ENCODE measurements at regions not wholly inside any gene's neighbourhood (a gene's known extent, or its start where the extent isn't known, plus 50 kb on each side); places are given as distances from the start of the nearest gene placed in this dataset.

DNA sequence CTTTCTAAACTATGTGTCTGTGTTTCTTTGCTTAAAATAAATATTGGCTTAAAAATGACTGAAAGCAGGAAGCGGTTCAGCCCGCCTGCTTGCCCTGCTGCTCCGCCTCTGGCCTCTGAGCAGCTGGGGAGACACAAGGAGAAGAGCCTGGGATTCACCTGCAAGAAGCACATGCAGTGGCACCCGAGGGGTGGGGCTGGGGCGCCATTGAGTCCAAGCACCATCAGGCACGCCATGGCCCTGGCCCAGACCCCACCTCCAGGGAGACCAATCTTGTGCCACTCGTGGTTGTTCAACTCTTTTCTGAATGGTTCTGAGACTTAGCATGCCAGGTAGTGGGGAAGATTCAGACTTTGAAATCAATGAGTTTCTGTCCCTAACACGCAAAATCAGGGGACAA is 495.5 kb upstream of the MYT1L start:
- FAIRE-seq, result no peak
- H3K36me3 ChIP-seq (ENCODE audit: control insufficient read depth, insufficient read depth, low read length), result no peaks in the 10 kb centered on the region

More for the DNA sequence above, 495.5 kb upstream of the MYT1L start:
- Histone ChIP-seq H3K79me2 (ENCODE audit: control insufficient read depth, insufficient read depth, low read length) (no peaks in the 10 kb centered on the region), H3K27ac (ENCODE audit: extremely low read depth, low read depth, low read length) (no peak overlapping the region), H2AFZ (ENCODE audit: low read depth, low read length) (no peak overlapping the region), H3K4me2 (ENCODE audit: insufficient read depth, low read length) (no peak overlapping the region), H3K4me1 (replicated peaks in 1 of 2; ENCODE audit: control insufficient read depth in 2 of 2, insufficient read depth in 2 of 2, low read length in 2 of 2) (no peaks in the 10 kb centered on the region), H3K9me1 (ENCODE audit: control insufficient read depth, insufficient read depth, low read length) (no peaks in the 10 kb centered on the region), H4K20me1 (replicated peaks; ENCODE audit: control insufficient read depth, insufficient read depth, low read length) (no peaks in the 10 kb centered on the region), H3K27me3 (ENCODE audit: control insufficient read depth in 2 of 2, insufficient read depth in 2 of 2, low read length in 2 of 2) (peaks cover 0 to 41% of the 10 kb centered on the region in 2 experiments; a peak in 2 of 5 replicates), H3K9me3 (replicated peaks; ENCODE audit: control insufficient read depth, insufficient read depth, low read depth, low read length) (no peaks in the 10 kb centered on the region), H3K4me3 (no peak overlapping the region), H3K9ac (ENCODE audit: insufficient read depth in 1 of 2, low read depth in 2 of 2, low read length in 2 of 2) (no peak overlapping the region)
- no peak for DNase-seq (ENCODE audit: extremely low read depth in 1 of 4, low spot score in 3 of 4)
- TF ChIP-seq MYC (IDR thresholded peaks at IDR 0.05; ENCODE audit: low read depth, low read length), result no peak
- TF ChIP-seq MYC (CRISPR knock-in tag; IDR thresholded peaks at IDR 0.05; ENCODE audit: borderline replicate concordance, low read depth), result no peak
- TF ChIP-seq ZNF316 (IDR thresholded peaks at IDR 0.05), result no peak
- no peak for TF ChIP-seq MCM5 (IDR thresholded peaks at IDR 0.05; ENCODE audit: low read depth)
- no peak for TF ChIP-seq MXI1 (IDR thresholded peaks at IDR 0.05; ENCODE audit: low read depth, low read length)
- no peak for TF ChIP-seq GATA2 (CRISPR knock-in tag; IDR thresholded peaks at IDR 0.05)
- TF ChIP-seq RBM34 (IDR thresholded peaks at IDR 0.05; ENCODE audit: borderline replicate concordance, insufficient read depth, low read length), result no peak
- TF ChIP-seq JUNB (CRISPR knock-in tag; conservative IDR thresholded peaks at IDR 0.05), result no peak
- TF ChIP-seq CREB1 (IDR thresholded peaks at IDR 0.05), result no peak
- TF ChIP-seq CREB1 (CRISPR knock-in tag; IDR thresholded peaks at IDR 0.05), result no peak
- TF ChIP-seq KLF6 (CRISPR knock-in tag; IDR thresholded peaks at IDR 0.05; ENCODE audit: borderline replicate concordance), result no peak
- no peak for TF ChIP-seq BACH1 (tag; IDR thresholded peaks at IDR 0.05)
- TF ChIP-seq, protein P1, sequence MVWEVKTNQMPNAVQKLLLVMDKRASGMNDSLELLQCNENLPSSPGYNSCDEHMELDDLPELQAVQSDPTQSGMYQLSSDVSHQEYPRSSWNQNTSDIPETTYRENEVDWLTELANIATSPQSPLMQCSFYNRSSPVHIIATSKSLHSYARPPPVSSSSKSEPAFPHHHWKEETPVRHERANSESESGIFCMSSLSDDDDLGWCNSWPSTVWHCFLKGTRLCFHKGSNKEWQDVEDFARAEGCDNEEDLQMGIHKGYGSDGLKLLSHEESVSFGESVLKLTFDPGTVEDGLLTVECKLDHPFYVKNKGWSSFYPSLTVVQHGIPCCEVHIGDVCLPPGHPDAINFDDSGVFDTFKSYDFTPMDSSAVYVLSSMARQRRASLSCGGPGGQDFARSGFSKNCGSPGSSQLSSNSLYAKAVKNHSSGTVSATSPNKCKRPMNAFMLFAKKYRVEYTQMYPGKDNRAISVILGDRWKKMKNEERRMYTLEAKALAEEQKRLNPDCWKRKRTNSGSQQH (CRISPR knock-in tag; IDR thresholded peaks at IDR 0.05), result no peak
- TF ChIP-seq ZSCAN29 (IDR thresholded peaks at IDR 0.05), result no peak
- TF ChIP-seq PHTF2 (CRISPR knock-in tag; IDR thresholded peaks at IDR 0.05), result no peak
- TF ChIP-seq ZFP30 (CRISPR knock-in tag; IDR thresholded peaks at IDR 0.05; ENCODE audit: borderline replicate concordance), result no peak
- TF ChIP-seq DMBX1 (CRISPR knock-in tag; IDR thresholded peaks at IDR 0.05; ENCODE audit: borderline replicate concordance), result no peak
- TF ChIP-seq STAT5A (IDR thresholded peaks at IDR 0.05; ENCODE audit: borderline replicate concordance, low read length), result no peak
- no peak for TF ChIP-seq SPI1 (IDR thresholded peaks at IDR 0.05; ENCODE audit: borderline replicate concordance, low read depth, low read length)
- no peak for TF ChIP-seq HNRNPK (IDR thresholded peaks at IDR 0.05; ENCODE audit: low read depth, low read length, poor library complexity, severe bottlenecking)
- in situ Hi-C loops (cut with MboI) (no loop called here), intact Hi-C loops (cut with micrococcal nuclease) (no loop called here)
- BruUV-seq (replicated peaks), result no TSS peak
- CTCF ChIA-PET (ENCODE audit: low intra/inter-chr PET ratio), result no interaction called here
- 0% methylated on average over 8 of the region's 8 CpGs for WGBS (ENCODE audit: insufficient coverage, low coverage, missing lambda C conversion rate)
- no peak for ATAC-seq
- POLR2A ChIA-PET, result interaction anchor here (0.7 to 0.9 kb wide), 2 partner anchors 12 to 556 kb away, joined by 3 read pairs; no protein-coding TSS in a partner anchor

All from K562 (cell line).